Natural killer cell (primary cell): ENCODE measurements at regions not wholly inside any gene's neighbourhood (a gene's known extent, or its start where the extent isn't known, plus 50 kb on each side); places are given as distances from the start of the nearest gene placed in this dataset.

ENCODE experiments used
- ATAC-seq, 3 donors: fragments of 150-1000 bp in 2 of 3; fragments of 200-7000 bp in 1 of 3; cut with Tn5 transposase; 1 replicate in 1 of 3; 2 replicates in 2 of 3; pipeline ENCODE4 v1.10.0; 2021; ENCODE audit warnings: mild to moderate bottlenecking in 2 of 3, moderate library complexity in 2 of 3
- DNase-seq, 2 donors: peaks; one replicate each; pipeline versions ENCODE4 v3.0.0 to v3.0.0-alpha.2; 2013 to 2021; ENCODE audit warnings: mixed read lengths in 1 of 2
- H3K27ac ChIP-seq: one replicate; pipeline ENCODE4 v1.5.1; 2013; ENCODE audit warnings: mild to moderate bottlenecking, low read length
- H3K27me3 ChIP-seq: one replicate; pipeline ENCODE4 v1.6.1; 2013; ENCODE audit warnings: low read length; ENCODE audit not compliant: control insufficient read depth, insufficient read depth
- H3K36me3 ChIP-seq: one replicate; pipeline ENCODE4 v1.6.1; 2013; ENCODE audit warnings: low read length; ENCODE audit not compliant: control insufficient read depth, insufficient read depth
- H3K4me1 ChIP-seq: one replicate; pipeline ENCODE4 v1.6.1; 2013; ENCODE audit warnings: low read length; ENCODE audit not compliant: control insufficient read depth, insufficient read depth
- H3K4me3 ChIP-seq: one replicate; pipeline ENCODE4 v1.5.1; 2013; ENCODE audit warnings: low read length
- H3K9me3 ChIP-seq: one replicate; pipeline ENCODE4 v1.6.1; 2013; ENCODE audit warnings: low read length; ENCODE audit not compliant: control insufficient read depth, insufficient read depth
- H3K27ac Mint-ChIP-seq, 2 donors: one replicate each; pipeline ENCODE4 v1.8.0; 2022; ENCODE audit warnings: mild to moderate bottlenecking in 2 of 2, mixed read lengths in 2 of 2, moderate library complexity in 1 of 2
- H3K27me3 Mint-ChIP-seq, 2 donors: one replicate each; pipeline ENCODE4 v1.8.0; 2022; ENCODE audit warnings: low read depth in 2 of 2, mixed read lengths in 2 of 2
- H3K36me3 Mint-ChIP-seq: one replicate; pipeline ENCODE4 v1.8.0; 2022; ENCODE audit warnings: mixed read lengths
- H3K4me1 Mint-ChIP-seq, 2 donors: one replicate each; pipeline ENCODE4 v1.8.0; 2022; ENCODE audit warnings: mixed read lengths in 2 of 2
- H3K4me3 Mint-ChIP-seq: one replicate; pipeline ENCODE4 v1.8.0; 2022; ENCODE audit warnings: mild to moderate bottlenecking, moderate library complexity, mixed read lengths
- H3K9me3 Mint-ChIP-seq, 2 donors: one replicate each; pipeline ENCODE4 v1.8.0; 2022; ENCODE audit warnings: mixed read lengths in 2 of 2
- CTCF ChIP-seq: fragments of 200-600 bp; IDR thresholded peaks from one replicate; pipeline ENCODE4 v1.8.0; 2022; ENCODE audit warnings: antibody characterized with exemption
- WGBS: methylation state at CpG from one replicate; pipeline ENCODE4 v1.1.7; 2013; ENCODE audit warnings: missing lambda C conversion rate; ENCODE audit not compliant: insufficient coverage; 5-methylcytosine and 5-hydroxymethylcytosine counted together
- intact Hi-C: fragments of 100-400 bp; cut with micrococcal nuclease; formaldehyde crosslinking; loops from one replicate; pipeline ENCODE4 v1.14.2; 2022

- Histone ChIP-seq H3K9me3 (no peaks in the 10 kb centered on the region), H3K36me3 (no peaks in the 10 kb centered on the region), H3K4me3 (no peak overlapping the region), H3K27ac (no peak overlapping the region), H3K4me1 (peaks cover 4% of the 10 kb centered on the region), H3K27me3 (no peaks in the 10 kb centered on the region)
- DNase-seq (no peak), ATAC-seq (no peak)
- Mint-ChIP-seq H3K36me3 (no peaks in the 10 kb centered on the region), H3K4me1 (peaks cover 3 to 11% of the 10 kb centered on the region in 2 donors), H3K4me3 (no peak overlapping the region), H3K9me3 (no peaks in the 10 kb centered on the region), H3K27ac (no peak overlapping the region), H3K27me3 (peaks cover 0 to 2% of the 10 kb centered on the region in 2 donors)
- intact Hi-C loops: no loop called here
- 88% methylated on average over 12 of the region's 12 CpGs for WGBS
- no peak for TF ChIP-seq CTCF
Measured at GRCh38 chr5:82347201-82347865, 69.2 kb upstream of the RPS23 start.

GRCh38 chr5:82346399-82347165 lies 68.4 kb upstream of the RPS23 start:
- no peak overlapping the region for H3K4me3 Mint-ChIP-seq
- ATAC-seq (no peak), DNase-seq (no peak)
- 88% methylated on average over 10 of the region's 10 CpGs for WGBS
- H3K36me3 ChIP-seq: no peaks in the 10 kb centered on the region
- H3K4me1 Mint-ChIP-seq: peaks cover 0 to 3% of the 10 kb centered on the region in 2 donors
- H3K27me3 ChIP-seq: no peaks in the 10 kb centered on the region
- no peak overlapping the region for H3K27ac ChIP-seq
- H3K27ac Mint-ChIP-seq: no peak overlapping the region
- H3K4me1 ChIP-seq: no peaks in the 10 kb centered on the region
- H3K4me3 ChIP-seq: no peak overlapping the region
- no peak for TF ChIP-seq CTCF
- intact Hi-C loops: no loop called here
- no peaks in the 10 kb centered on the region for H3K36me3 Mint-ChIP-seq
- no peaks in the 10 kb centered on the region for H3K9me3 Mint-ChIP-seq
- H3K9me3 ChIP-seq: no peaks in the 10 kb centered on the region
- peaks cover 0 to 2% of the 10 kb centered on the region in 2 donors for H3K27me3 Mint-ChIP-seq

- intact Hi-C loops: no loop called here
- no peaks in the 10 kb centered on the region for H3K9me3 Mint-ChIP-seq
- no peak overlapping the region for H3K4me3 ChIP-seq
- H3K4me3 Mint-ChIP-seq: no peak overlapping the region
- no peaks in the 10 kb centered on the region for H3K36me3 ChIP-seq
- H3K27ac Mint-ChIP-seq: no peak overlapping the region
- H3K27ac ChIP-seq: no peak overlapping the region
- no peak for ATAC-seq
- no peaks in the 10 kb centered on the region for H3K4me1 ChIP-seq
- DNase-seq: no peak
- no peaks in the 10 kb centered on the region for H3K9me3 ChIP-seq
- no peaks in the 10 kb centered on the region for H3K4me1 Mint-ChIP-seq
- WGBS: 96% methylated on average over 3 of the region's 3 CpGs
- H3K27me3 Mint-ChIP-seq: peaks cover 0 to 2% of the 10 kb centered on the region in 2 donors
- TF ChIP-seq CTCF: no peak
- H3K36me3 Mint-ChIP-seq: no peaks in the 10 kb centered on the region
- H3K27me3 ChIP-seq: no peaks in the 10 kb centered on the region
Measured at GRCh38 chr5:82345108-82345507, 67.0 kb upstream of the RPS23 start.
